H9 (cell line): ENCODE measurements at regions not wholly inside any gene's neighbourhood (a gene's known extent, or its start where the extent isn't known, plus 50 kb on each side); places are given as distances from the start of the nearest gene placed in this dataset.

Source experiments
- DNase-seq: peaks from one replicate; pipeline ENCODE4 v3.0.0-alpha.2; 2017
- H2AFZ ChIP-seq: one replicate; pipeline ENCODE4 v1.6.1; 2013; ENCODE audit warnings: mild to moderate bottlenecking, low read length, control low read depth, moderate library complexity
- H2AK5ac ChIP-seq: 2 replicates; pipeline ENCODE4 v1.6.1; 2013; ENCODE audit warnings: low read length, control low read depth, mixed read lengths; ENCODE audit not compliant: insufficient read length
- H2BK120ac ChIP-seq: one replicate; pipeline ENCODE4 v1.6.1; 2013; ENCODE audit warnings: low read depth, mild to moderate bottlenecking, low read length, control low read depth, inconsistent platforms; ENCODE audit not compliant: poor library complexity, severe bottlenecking
- H2BK12ac ChIP-seq: 2 replicates; pipeline ENCODE4 v1.6.1; 2013; ENCODE audit warnings: low read length, control low read depth, mixed read lengths, low read depth; ENCODE audit not compliant: insufficient read length
- H2BK15ac ChIP-seq: 2 replicates; pipeline ENCODE4 v1.6.1; 2013; ENCODE audit warnings: low read depth, low read length, control low read depth
- H2BK20ac ChIP-seq: one replicate; pipeline ENCODE4 v1.6.1; 2013; ENCODE audit warnings: low read depth, mild to moderate bottlenecking, low read length, control low read depth, inconsistent platforms; ENCODE audit not compliant: poor library complexity, severe bottlenecking
- H2BK5ac ChIP-seq: 2 replicates; pipeline ENCODE4 v1.6.1; 2013; ENCODE audit warnings: low read length, control low read depth, mixed read lengths; ENCODE audit not compliant: insufficient read length
- H3K14ac ChIP-seq: 2 replicates; pipeline ENCODE4 v1.6.1; 2013; ENCODE audit warnings: low read length, control low read depth; ENCODE audit not compliant: insufficient read depth
- H3K18ac ChIP-seq: 2 replicates; pipeline ENCODE4 v1.6.1; 2013; ENCODE audit warnings: low read depth, mild to moderate bottlenecking, mixed read lengths, low read length, control low read depth; ENCODE audit not compliant: insufficient read length
- H3K23ac ChIP-seq: 2 replicates; pipeline ENCODE4 v1.6.1; 2013; ENCODE audit warnings: low read length, control low read depth, mixed read lengths, low read depth; ENCODE audit not compliant: insufficient read length
- H3K23me2 ChIP-seq: 2 replicates; pipeline ENCODE4 v1.6.1; 2013; ENCODE audit warnings: low read depth, mild to moderate bottlenecking, mixed read lengths, low read length, control low read depth; ENCODE audit not compliant: insufficient read length, poor library complexity, severe bottlenecking
- H3K27ac ChIP-seq: 2 replicates; pipeline ENCODE4 v1.5.1; 2013; ENCODE audit warnings: low read length, control low read depth, mixed read lengths, low read depth; ENCODE audit not compliant: insufficient read length
- H3K27me3 ChIP-seq: 2 replicates; pipeline ENCODE4 v1.6.1; 2013; ENCODE audit warnings: low read length, control low read depth, inconsistent platforms; ENCODE audit not compliant: insufficient read depth
- H3K4ac ChIP-seq: 2 replicates; pipeline ENCODE4 v1.6.1; 2013; ENCODE audit warnings: low read depth, mild to moderate bottlenecking, control low read depth, inconsistent platforms, low read length, moderate library complexity
- H3K4me1 ChIP-seq: 2 replicates; pipeline ENCODE4 v1.6.1; 2013; ENCODE audit warnings: low read length, control low read depth, inconsistent platforms; ENCODE audit not compliant: insufficient read depth
- H3K4me2 ChIP-seq: 2 replicates; pipeline ENCODE4 v1.6.1; 2013; ENCODE audit warnings: low read length, control low read depth, mixed read lengths; ENCODE audit not compliant: insufficient read length, insufficient read depth
- H3K56ac ChIP-seq: 2 replicates; pipeline ENCODE4 v1.6.1; 2013; ENCODE audit warnings: low read depth, mild to moderate bottlenecking, mixed read lengths, low read length, control low read depth; ENCODE audit not compliant: insufficient read length
- H3K79me1 ChIP-seq: 2 replicates; pipeline ENCODE4 v1.6.1; 2013; ENCODE audit warnings: low read depth, mild to moderate bottlenecking, moderate library complexity, low read length, control low read depth, inconsistent platforms; ENCODE audit not compliant: insufficient read depth, poor library complexity, severe bottlenecking
- H3K79me2 ChIP-seq: 2 replicates; pipeline ENCODE4 v1.6.1; 2013; ENCODE audit warnings: low read length, control low read depth, inconsistent platforms; ENCODE audit not compliant: insufficient read depth
- H3K9ac ChIP-seq: 2 replicates; pipeline ENCODE4 v1.6.1; 2013; ENCODE audit warnings: low read length, control low read depth, mixed read lengths; ENCODE audit not compliant: insufficient read length; ENCODE audit errors: extremely low read depth
- H3K9me3 ChIP-seq: one replicate; pipeline ENCODE4 v1.6.1; 2013; ENCODE audit warnings: low read depth, low read length, inconsistent platforms; ENCODE audit not compliant: control insufficient read depth
- H3T11ph ChIP-seq: one replicate; pipeline ENCODE4 v1.6.1; 2013; ENCODE audit warnings: mild to moderate bottlenecking, low read length, control low read depth, inconsistent platforms
- H4K20me1 ChIP-seq: one replicate; pipeline ENCODE4 v1.6.1; 2013; ENCODE audit not compliant: control insufficient read depth, insufficient read length, insufficient read depth
- H4K5ac ChIP-seq: 2 replicates; pipeline ENCODE4 v1.6.1; 2013; ENCODE audit warnings: low read depth, mild to moderate bottlenecking, mixed read lengths, low read length, control low read depth; ENCODE audit not compliant: insufficient read length
- H4K8ac ChIP-seq: replicated peaks from 2 replicates; pipeline ENCODE4 v1.6.1; 2013; ENCODE audit warnings: low read length, control low read depth, mixed read lengths, low read depth; ENCODE audit not compliant: insufficient read length
- H4K91ac ChIP-seq: 2 replicates; pipeline ENCODE4 v1.6.1; 2013; ENCODE audit warnings: low read depth, mild to moderate bottlenecking, moderate library complexity, mixed read lengths, low read length, control low read depth; ENCODE audit not compliant: insufficient read length
- H3K27ac Mint-ChIP-seq, 3 experiments: 2 replicates in 2 of 3; 3 replicates in 1 of 3; pipeline ENCODE4 v1.8.0; 2020 to 2021; ENCODE audit warnings: mixed read lengths in 3 of 3, mild to moderate bottlenecking in 1 of 3, moderate library complexity in 1 of 3
- H3K27me3 Mint-ChIP-seq: 2 replicates; pipeline ENCODE4 v1.8.0; 2021; ENCODE audit warnings: low read depth, mild to moderate bottlenecking, moderate library complexity, mixed read lengths
- H3K36me3 Mint-ChIP-seq, 3 experiments: 2 replicates in 2 of 3; 3 replicates in 1 of 3; pipeline ENCODE4 v1.8.0; 2020 to 2021; ENCODE audit warnings: low read depth in 3 of 3, mixed read lengths in 3 of 3; ENCODE audit not compliant: insufficient read depth in 1 of 3
- H3K4me1 Mint-ChIP-seq, 2 experiments: 2 replicates each; pipeline ENCODE4 v1.8.0; 2020; ENCODE audit warnings: mixed read lengths in 2 of 2
- H3K4me3 Mint-ChIP-seq, 2 experiments: 2 replicates in 1 of 2; 3 replicates in 1 of 2; pipeline ENCODE4 v1.8.0; 2020 to 2021; ENCODE audit warnings: mild to moderate bottlenecking in 2 of 2, mixed read lengths in 2 of 2, moderate library complexity in 1 of 2
- H3K9me3 Mint-ChIP-seq, 2 experiments: 2 replicates in 1 of 2; 3 replicates in 1 of 2; pipeline ENCODE4 v1.8.0; 2020; ENCODE audit warnings: mild to moderate bottlenecking in 2 of 2, mixed read lengths in 2 of 2, moderate library complexity in 1 of 2
- whole genome bisulfite sequencing: extraction: QIAGEN DNeasy Blood & Tissue Kit; methylation state at CpG from one replicate; pipeline ENCODE4 v1.1.7; 2013; ENCODE audit warnings: missing lambda C conversion rate, low lambda C conversion rate, mixed read lengths; ENCODE audit not compliant: insufficient read length; ENCODE audit errors: extremely low coverage; 5-methylcytosine and 5-hydroxymethylcytosine counted together
- TF ChIP-seq, protein P1 (sequence below): fragments of 200-600 bp; sonication (generic); conservative IDR thresholded peaks from 3 replicates; pipeline ENCODE4 v1.8.0; 2021; ENCODE audit warnings: antibody characterized with exemption, mild to moderate bottlenecking

DNA sequence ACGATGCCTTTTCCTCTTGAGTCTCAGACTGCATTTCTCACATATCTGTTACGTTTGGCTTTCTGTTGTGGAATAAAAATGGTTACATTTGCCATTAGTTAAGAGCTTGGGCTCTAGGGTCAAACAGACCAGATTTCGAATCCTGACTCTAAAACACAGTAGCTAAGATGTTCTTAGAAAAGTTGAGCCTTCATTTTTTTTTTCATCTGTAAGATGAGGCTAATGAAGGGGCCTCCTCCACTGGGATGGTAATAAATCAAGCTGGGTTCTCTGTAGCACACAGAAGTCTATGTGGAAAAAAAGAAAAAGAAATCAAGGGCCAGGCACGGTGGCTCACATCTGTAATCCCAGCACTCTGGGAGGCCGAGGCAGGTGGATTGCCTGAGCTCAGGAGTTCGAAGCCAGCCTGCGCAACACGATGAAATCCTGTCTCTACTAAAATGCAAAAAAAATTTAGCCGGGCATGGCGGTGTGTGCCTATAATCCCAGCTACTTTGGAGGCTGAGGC is 49.9 kb upstream of the CAPRIN1 start:
- Histone ChIP-seq H2BK12ac (no peak overlapping the region), H4K91ac (no peak overlapping the region), H2BK5ac (no peak overlapping the region), H4K5ac (no peak overlapping the region), H4K8ac (no peak overlapping the region), H2AK5ac (no peak overlapping the region), H3K4ac (no peak overlapping the region), H3K79me2 (no peaks in the 10 kb centered on the region), H3K27me3 (peaks cover 4% of the 10 kb centered on the region; the same call in 1 of the 2 replicates), H3T11ph (no peak overlapping the region), H3K23ac (no peak overlapping the region), H2BK15ac (no peak overlapping the region), H3K4me2 (no peak overlapping the region), H2BK120ac (no peak overlapping the region), H3K4me1 (peaks cover 2% of the 10 kb centered on the region; the same call in 1 of the 2 replicates), H3K9ac (no peak overlapping the region), H3K56ac (no peak overlapping the region), H4K20me1 (no peaks in the 10 kb centered on the region), H2BK20ac (no peak overlapping the region), H3K18ac (no peak overlapping the region), H2AFZ (no peak overlapping the region), H3K79me1 (no peaks in the 10 kb centered on the region), H3K9me3 (no peaks in the 10 kb centered on the region), H3K27ac (no peak overlapping the region), H3K23me2 (no peaks in the 10 kb centered on the region), H3K14ac (no peak overlapping the region)
- H3K9me3 Mint-ChIP-seq: no peaks in the 10 kb centered on the region
- peaks cover 15 to 16% of the 10 kb centered on the region in 2 experiments for H3K4me1 Mint-ChIP-seq
- no peak for DNase-seq
- H3K27me3 Mint-ChIP-seq: peaks cover 29% of the 10 kb centered on the region
- no peak overlapping the region for H3K27ac Mint-ChIP-seq
- H3K4me3 Mint-ChIP-seq: no peak overlapping the region
- WGBS: no CpG with 5 or more reads among the region's 10 CpGs
- TF ChIP-seq, protein P1, sequence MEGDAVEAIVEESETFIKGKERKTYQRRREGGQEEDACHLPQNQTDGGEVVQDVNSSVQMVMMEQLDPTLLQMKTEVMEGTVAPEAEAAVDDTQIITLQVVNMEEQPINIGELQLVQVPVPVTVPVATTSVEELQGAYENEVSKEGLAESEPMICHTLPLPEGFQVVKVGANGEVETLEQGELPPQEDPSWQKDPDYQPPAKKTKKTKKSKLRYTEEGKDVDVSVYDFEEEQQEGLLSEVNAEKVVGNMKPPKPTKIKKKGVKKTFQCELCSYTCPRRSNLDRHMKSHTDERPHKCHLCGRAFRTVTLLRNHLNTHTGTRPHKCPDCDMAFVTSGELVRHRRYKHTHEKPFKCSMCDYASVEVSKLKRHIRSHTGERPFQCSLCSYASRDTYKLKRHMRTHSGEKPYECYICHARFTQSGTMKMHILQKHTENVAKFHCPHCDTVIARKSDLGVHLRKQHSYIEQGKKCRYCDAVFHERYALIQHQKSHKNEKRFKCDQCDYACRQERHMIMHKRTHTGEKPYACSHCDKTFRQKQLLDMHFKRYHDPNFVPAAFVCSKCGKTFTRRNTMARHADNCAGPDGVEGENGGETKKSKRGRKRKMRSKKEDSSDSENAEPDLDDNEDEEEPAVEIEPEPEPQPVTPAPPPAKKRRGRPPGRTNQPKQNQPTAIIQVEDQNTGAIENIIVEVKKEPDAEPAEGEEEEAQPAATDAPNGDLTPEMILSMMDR: no peak
- no peaks in the 10 kb centered on the region for H3K36me3 Mint-ChIP-seq
